Breast epithelium (tissue), 3 donors: ENCODE measurements at regions not wholly inside any gene's neighbourhood (a gene's known extent, or its start where the extent isn't known, plus 50 kb on each side); places are given as distances from the start of the nearest gene placed in this dataset.

Source experiments
- POLR2AphosphoS5 ChIP-seq, 3 donors: sonication (generic); formaldehyde crosslinking; IDR thresholded peaks; one replicate each; pipeline ENCODE4 v1.6.1; 2017; ENCODE audit warnings: antibody characterized with exemption in 3 of 3
- TF ChIP-seq, protein P1 (sequence below), 3 donors: fragments of 450-650 bp; IDR thresholded peaks; one replicate each; pipeline ENCODE4 v1.5.1; 2016 to 2017; ENCODE audit warnings: antibody characterized with exemption in 3 of 3, mild to moderate bottlenecking in 3 of 3, moderate library complexity in 3 of 3

DNA sequence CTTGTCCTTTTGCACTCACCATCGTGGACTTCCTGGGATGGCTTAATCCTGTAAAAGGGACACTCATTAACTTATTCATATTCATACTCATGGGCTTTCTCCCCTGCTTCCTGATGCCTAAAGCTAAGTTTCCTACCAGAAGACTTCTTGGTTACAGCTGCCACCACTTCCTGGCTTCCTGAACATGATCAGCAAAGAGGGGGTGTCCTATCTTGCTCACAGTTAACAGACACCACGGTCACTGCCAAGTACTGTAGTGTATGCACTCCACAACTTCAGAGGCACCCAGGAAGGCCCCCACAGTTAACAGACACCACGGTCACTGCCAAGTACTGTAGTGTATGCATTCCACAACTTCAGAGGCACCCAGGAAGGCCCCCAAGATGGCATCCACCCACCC is 177.8 kb downstream of the SIPA1L2 start:
- TF ChIP-seq, protein P1, sequence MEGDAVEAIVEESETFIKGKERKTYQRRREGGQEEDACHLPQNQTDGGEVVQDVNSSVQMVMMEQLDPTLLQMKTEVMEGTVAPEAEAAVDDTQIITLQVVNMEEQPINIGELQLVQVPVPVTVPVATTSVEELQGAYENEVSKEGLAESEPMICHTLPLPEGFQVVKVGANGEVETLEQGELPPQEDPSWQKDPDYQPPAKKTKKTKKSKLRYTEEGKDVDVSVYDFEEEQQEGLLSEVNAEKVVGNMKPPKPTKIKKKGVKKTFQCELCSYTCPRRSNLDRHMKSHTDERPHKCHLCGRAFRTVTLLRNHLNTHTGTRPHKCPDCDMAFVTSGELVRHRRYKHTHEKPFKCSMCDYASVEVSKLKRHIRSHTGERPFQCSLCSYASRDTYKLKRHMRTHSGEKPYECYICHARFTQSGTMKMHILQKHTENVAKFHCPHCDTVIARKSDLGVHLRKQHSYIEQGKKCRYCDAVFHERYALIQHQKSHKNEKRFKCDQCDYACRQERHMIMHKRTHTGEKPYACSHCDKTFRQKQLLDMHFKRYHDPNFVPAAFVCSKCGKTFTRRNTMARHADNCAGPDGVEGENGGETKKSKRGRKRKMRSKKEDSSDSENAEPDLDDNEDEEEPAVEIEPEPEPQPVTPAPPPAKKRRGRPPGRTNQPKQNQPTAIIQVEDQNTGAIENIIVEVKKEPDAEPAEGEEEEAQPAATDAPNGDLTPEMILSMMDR (IDR thresholded peaks at IDR 0.05): no peak
- no peak for TF ChIP-seq POLR2AphosphoS5 (IDR thresholded peaks at IDR 0.05)
